HG03457 (cell line): ENCODE measurements at regions not wholly inside any gene's neighbourhood (a gene's known extent, or its start where the extent isn't known, plus 50 kb on each side); places are given as distances from the start of the nearest gene placed in this dataset.

Experiments
- ATAC-seq: cut with Tn5 transposase; IDR thresholded peaks from one replicate; pipeline ENCODE4 v1.9.1; 2021; ENCODE audit warnings: moderate number of reproducible peaks; ENCODE audit not compliant: unreplicated experiment

GRCh38 chr2:57549642-57550102 lies 496.9 kb upstream of the VRK2 start:
- no peak for ATAC-seq

GRCh38 chr2:57550912-57551311 lies 495.7 kb upstream of the VRK2 start:
- ATAC-seq, result no peak

- no peak for ATAC-seq
Measured at GRCh38 chr2:57552885-57553284, 493.7 kb upstream of the VRK2 start.

- no peak for ATAC-seq
Measured at GRCh38 chr2:57554348-57554747, 492.3 kb upstream of the VRK2 start.

- no peak for ATAC-seq
Measured at GRCh38 chr2:57558312-57558711, 488.3 kb upstream of the VRK2 start.

GRCh38 chr2:57562495-57562894 lies 484.1 kb upstream of the VRK2 start:
- no peak for ATAC-seq

- ATAC-seq, result no peak
Measured at GRCh38 chr2:57563015-57563414, 483.6 kb upstream of the VRK2 start.

GRCh38 chr2:57567245-57567644 lies 479.4 kb upstream of the VRK2 start:
- ATAC-seq, result no peak

GRCh38 chr2:57569396-57569795 lies 477.2 kb upstream of the VRK2 start:
- ATAC-seq, result no peak

GRCh38 chr2:57570961-57571360 lies 475.6 kb upstream of the VRK2 start:
- no peak for ATAC-seq

GRCh38 chr2:57575700-57576268 lies 470.8 kb upstream of the VRK2 start:
- no peak for ATAC-seq

- no peak for ATAC-seq
Measured at GRCh38 chr2:57576983-57577382, 469.6 kb upstream of the VRK2 start.

- ATAC-seq, result no peak
Measured at GRCh38 chr2:57597940-57598339, 448.7 kb upstream of the VRK2 start.

GRCh38 chr2:57598551-57598950 lies 448.1 kb upstream of the VRK2 start:
- no peak for ATAC-seq

- ATAC-seq, result no peak
Measured at GRCh38 chr2:57602733-57603132, 443.9 kb upstream of the VRK2 start.

GRCh38 chr2:57614988-57615387 lies 431.6 kb upstream of the VRK2 start:
- ATAC-seq, result no peak

- ATAC-seq, result no peak
Measured at GRCh38 chr2:57615855-57616556, 430.6 kb upstream of the VRK2 start.

- ATAC-seq, result no peak
Measured at GRCh38 chr2:57617318-57617717, 429.3 kb upstream of the VRK2 start.

GRCh38 chr2:57621122-57621663 lies 425.4 kb upstream of the VRK2 start:
- no peak for ATAC-seq

GRCh38 chr2:57622009-57622408 lies 424.6 kb upstream of the VRK2 start:
- ATAC-seq, result no peak

- no peak for ATAC-seq
Measured at GRCh38 chr2:57656198-57656597, 390.4 kb upstream of the VRK2 start.

GRCh38 chr2:57669570-57669969 lies 377.0 kb upstream of the VRK2 start:
- no peak for ATAC-seq

- ATAC-seq, result no peak
Measured at GRCh38 chr2:57674025-57674424, 372.6 kb upstream of the VRK2 start.
